PFSK-1 (cell line): ENCODE measurements at regions not wholly inside any gene's neighbourhood (a gene's known extent, or its start where the extent isn't known, plus 50 kb on each side); places are given as distances from the start of the nearest gene placed in this dataset.

ENCODE experiments used
- FOXP2 ChIP-seq: optimal IDR thresholded peaks from 2 replicates; pipeline ENCODE3; 2011; ENCODE audit warnings: borderline replicate concordance, control low read depth, inconsistent platforms; ENCODE audit not compliant: insufficient read depth; ENCODE audit errors: extremely low read length, extremely low read depth
- POLR2AphosphoS5 ChIP-seq: IDR thresholded peaks from 2 replicates; pipeline ENCODE4 v1.6.1; 2012; ENCODE audit warnings: low read depth, mild to moderate bottlenecking, control low read depth, low read length, moderate library complexity
- SIN3A ChIP-seq: IDR thresholded peaks from 2 replicates; pipeline ENCODE4 v1.6.1; 2012; ENCODE audit warnings: mild to moderate bottlenecking, low read length, moderate library complexity, borderline replicate concordance; ENCODE audit not compliant: insufficient read depth
- TAF1 ChIP-seq: IDR thresholded peaks from 2 replicates; pipeline ENCODE4 v1.6.1; 2012; ENCODE audit warnings: low read length, control low read depth, borderline replicate concordance; ENCODE audit not compliant: insufficient read depth
- TF ChIP-seq, protein P1 (sequence below), 2 experiments: IDR thresholded peaks; 2 replicates each; pipeline versions ENCODE4 v1.6.1 to v1.8.0; 2011 to 2012; ENCODE audit warnings: low read depth in 2 of 2, low read length in 2 of 2, control low read depth in 1 of 2, inconsistent platforms in 1 of 2, mild to moderate bottlenecking in 1 of 2, moderate library complexity in 1 of 2; ENCODE audit not compliant: insufficient read depth in 1 of 2

GRCh38 chr12:90611048-90611447 lies 343.9 kb downstream of the CCER1 start:
- TF ChIP-seq, protein P1, sequence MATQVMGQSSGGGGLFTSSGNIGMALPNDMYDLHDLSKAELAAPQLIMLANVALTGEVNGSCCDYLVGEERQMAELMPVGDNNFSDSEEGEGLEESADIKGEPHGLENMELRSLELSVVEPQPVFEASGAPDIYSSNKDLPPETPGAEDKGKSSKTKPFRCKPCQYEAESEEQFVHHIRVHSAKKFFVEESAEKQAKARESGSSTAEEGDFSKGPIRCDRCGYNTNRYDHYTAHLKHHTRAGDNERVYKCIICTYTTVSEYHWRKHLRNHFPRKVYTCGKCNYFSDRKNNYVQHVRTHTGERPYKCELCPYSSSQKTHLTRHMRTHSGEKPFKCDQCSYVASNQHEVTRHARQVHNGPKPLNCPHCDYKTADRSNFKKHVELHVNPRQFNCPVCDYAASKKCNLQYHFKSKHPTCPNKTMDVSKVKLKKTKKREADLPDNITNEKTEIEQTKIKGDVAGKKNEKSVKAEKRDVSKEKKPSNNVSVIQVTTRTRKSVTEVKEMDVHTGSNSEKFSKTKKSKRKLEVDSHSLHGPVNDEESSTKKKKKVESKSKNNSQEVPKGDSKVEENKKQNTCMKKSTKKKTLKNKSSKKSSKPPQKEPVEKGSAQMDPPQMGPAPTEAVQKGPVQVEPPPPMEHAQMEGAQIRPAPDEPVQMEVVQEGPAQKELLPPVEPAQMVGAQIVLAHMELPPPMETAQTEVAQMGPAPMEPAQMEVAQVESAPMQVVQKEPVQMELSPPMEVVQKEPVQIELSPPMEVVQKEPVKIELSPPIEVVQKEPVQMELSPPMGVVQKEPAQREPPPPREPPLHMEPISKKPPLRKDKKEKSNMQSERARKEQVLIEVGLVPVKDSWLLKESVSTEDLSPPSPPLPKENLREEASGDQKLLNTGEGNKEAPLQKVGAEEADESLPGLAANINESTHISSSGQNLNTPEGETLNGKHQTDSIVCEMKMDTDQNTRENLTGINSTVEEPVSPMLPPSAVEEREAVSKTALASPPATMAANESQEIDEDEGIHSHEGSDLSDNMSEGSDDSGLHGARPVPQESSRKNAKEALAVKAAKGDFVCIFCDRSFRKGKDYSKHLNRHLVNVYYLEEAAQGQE (IDR thresholded peaks at IDR 0.05; ENCODE audit: insufficient read depth in 1 of 2, low read depth in 2 of 2, low read length in 2 of 2), result no peak
- no peak for TF ChIP-seq SIN3A
- TF ChIP-seq FOXP2, result no peak
- no peak for TF ChIP-seq TAF1
- TF ChIP-seq POLR2AphosphoS5, result no peak

- no peak for TF ChIP-seq SIN3A
- no peak for TF ChIP-seq TAF1
- no peak for TF ChIP-seq POLR2AphosphoS5
- TF ChIP-seq, protein P1 (IDR thresholded peaks at IDR 0.05; ENCODE audit: insufficient read depth in 1 of 2, low read depth in 2 of 2, low read length in 2 of 2), result no peak
- no peak for TF ChIP-seq FOXP2
Observed at GRCh38 chr12:90593596-90594295, 361.2 kb downstream of the CCER1 start.

GRCh38 chr12:90589956-90590355 lies 365.0 kb downstream of the CCER1 start:
- TF ChIP-seq TAF1, result no peak
- TF ChIP-seq FOXP2, result no peak
- no peak for TF ChIP-seq POLR2AphosphoS5
- TF ChIP-seq, protein P1 (IDR thresholded peaks at IDR 0.05; ENCODE audit: insufficient read depth in 1 of 2, low read depth in 2 of 2, low read length in 2 of 2), result no peak

DNA sequence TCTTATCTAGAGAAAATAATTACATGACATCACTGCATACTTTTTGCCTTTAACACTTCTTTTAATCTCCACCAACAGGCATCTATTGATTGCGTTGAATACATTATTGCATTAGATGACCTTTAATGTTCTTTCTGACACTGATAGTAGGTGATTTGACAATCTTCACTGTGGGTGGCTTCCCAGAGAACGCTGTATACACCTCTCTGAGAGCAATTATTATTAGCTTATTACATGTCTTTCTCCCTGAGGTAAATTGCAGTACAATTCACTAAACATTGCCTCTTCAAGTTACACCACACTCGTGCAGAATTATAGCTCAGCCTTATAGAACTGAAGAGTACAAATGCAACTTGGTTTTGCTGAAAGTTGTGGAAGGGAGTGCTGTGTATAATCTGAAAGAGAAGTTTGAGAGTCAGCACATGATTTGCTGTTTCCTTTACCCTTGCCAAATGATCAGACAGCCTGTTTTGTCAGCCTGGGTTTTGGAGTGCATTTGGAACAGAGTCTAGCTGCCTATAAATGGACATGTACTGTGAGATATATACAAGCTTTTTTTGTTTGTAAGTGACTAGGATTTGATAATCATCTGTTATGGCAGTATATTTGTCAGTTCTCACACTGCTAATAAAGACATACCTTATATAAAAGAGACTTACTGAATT lies 369.2 kb downstream of the CCER1 start:
- TF ChIP-seq POLR2AphosphoS5 (no peak), FOXP2 (no peak), SIN3A (no peak), TAF1 (no peak)
- TF ChIP-seq, protein P1 (IDR thresholded peaks at IDR 0.05; ENCODE audit: insufficient read depth in 1 of 2, low read depth in 2 of 2, low read length in 2 of 2), result no peak
